Stimulated activated memory B cell treated with anti-CD40 and anti-IgM and Interleukin-4, amounts not matched to agents 10 μg/mL and 1 μg/mL and 100 μg/mL, for 72 hours (primary cell): ENCODE measurements at regions not wholly inside any gene's neighbourhood (a gene's known extent, or its start where the extent isn't known, plus 50 kb on each side); places are given as distances from the start of the nearest gene placed in this dataset.
"Not testable (repeated sequence)": the region's sequence is repeated elsewhere in the genome, so short reads cannot be mapped to it uniquely, and the experiment has no call there.

Experiments used
- ATAC-seq: fragments of 150-1000 bp; cut with Tn5 transposase; 2 replicates; pipeline ENCODE4 v1.10.0; 2021
- H3K27ac Mint-ChIP-seq: one replicate; pipeline ENCODE4 v1.8.0; 2022; ENCODE audit warnings: mild to moderate bottlenecking, mixed read lengths
- H3K27me3 Mint-ChIP-seq: one replicate; pipeline ENCODE4 v1.8.0; 2022; ENCODE audit warnings: mixed read lengths
- H3K36me3 Mint-ChIP-seq: one replicate; pipeline ENCODE4 v1.8.0; 2022; ENCODE audit warnings: mixed read lengths
- H3K4me1 Mint-ChIP-seq: one replicate; pipeline ENCODE4 v1.8.0; 2022; ENCODE audit warnings: mixed read lengths
- H3K4me3 Mint-ChIP-seq: one replicate; pipeline ENCODE4 v1.8.0; 2022; ENCODE audit warnings: mild to moderate bottlenecking, moderate library complexity, mixed read lengths
- H3K9me3 Mint-ChIP-seq: one replicate; pipeline ENCODE4 v1.8.0; 2022; ENCODE audit warnings: mixed read lengths

DNA sequence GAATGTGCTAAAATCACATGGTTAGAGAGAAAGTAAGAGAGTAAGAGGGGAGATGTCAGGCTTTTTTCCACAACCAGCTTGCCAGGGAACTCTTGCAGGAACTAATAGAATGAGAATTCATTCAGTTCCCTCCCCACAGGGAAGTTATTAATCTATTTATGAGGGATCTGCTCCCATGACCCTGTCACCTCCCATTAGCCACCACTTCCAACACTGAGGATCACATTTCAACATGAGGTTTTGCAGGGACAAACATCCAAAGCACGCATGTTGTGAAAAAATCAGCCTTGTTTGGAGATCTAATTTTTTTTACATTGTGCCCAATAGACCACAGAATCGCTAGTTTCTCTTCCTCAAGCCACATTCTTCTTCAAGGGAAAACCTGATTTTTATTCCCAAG, 904.0 kb downstream of the TBL1XR1 start:
- H3K27ac Mint-ChIP-seq: no peak overlapping the region
- no peaks in the 10 kb centered on the region for H3K27me3 Mint-ChIP-seq
- no peaks in the 10 kb centered on the region for H3K36me3 Mint-ChIP-seq
- no peak for ATAC-seq
- H3K4me3 Mint-ChIP-seq: no peak overlapping the region
- H3K4me1 Mint-ChIP-seq: no peaks in the 10 kb centered on the region
- H3K9me3 Mint-ChIP-seq: peaks cover 3% of the 10 kb centered on the region

- Mint-ChIP-seq H3K36me3 (no peaks in the 10 kb centered on the region), H3K27ac (no peak overlapping the region), H3K4me3 (no peak overlapping the region), H3K27me3 (no peaks in the 10 kb centered on the region), H3K9me3 (no peaks in the 10 kb centered on the region), H3K4me1 (no peaks in the 10 kb centered on the region)
- no peak for ATAC-seq
Observed at GRCh38 chr3:176286476-176287085, 910.7 kb downstream of the TBL1XR1 start.

- peaks cover 4% of the 10 kb centered on the region for H3K9me3 Mint-ChIP-seq
- no peaks in the 10 kb centered on the region for H3K27me3 Mint-ChIP-seq
- ATAC-seq: no peak
- H3K4me1 Mint-ChIP-seq: no peaks in the 10 kb centered on the region
- no peaks in the 10 kb centered on the region for H3K36me3 Mint-ChIP-seq
- H3K4me3 Mint-ChIP-seq: no peak overlapping the region
- H3K27ac Mint-ChIP-seq: no peak overlapping the region
Observed at GRCh38 chr3:176275538-176275937, 921.7 kb downstream of the TBL1XR1 start.

DNA sequence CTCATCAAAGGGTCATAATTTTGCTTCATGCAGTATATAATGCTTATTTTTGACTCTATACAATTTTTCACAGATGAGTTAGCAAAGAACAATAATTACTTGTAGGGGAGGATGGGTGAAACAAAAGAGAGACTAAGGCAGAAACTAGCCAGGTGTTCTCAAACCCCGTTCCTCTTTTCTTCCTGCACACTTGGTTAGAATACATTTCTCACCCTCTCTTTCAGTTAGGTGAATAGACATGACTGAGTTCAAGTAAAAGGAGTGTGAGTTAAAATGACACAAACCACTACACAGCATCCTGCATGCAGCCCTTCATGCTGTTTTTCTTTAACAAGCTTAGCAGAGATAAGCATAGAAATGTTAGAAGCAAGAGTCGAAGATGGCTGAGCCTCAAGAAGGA, 922.2 kb downstream of the TBL1XR1 start:
- H3K36me3 Mint-ChIP-seq: no peaks in the 10 kb centered on the region
- H3K27me3 Mint-ChIP-seq: no peaks in the 10 kb centered on the region
- peaks cover 3% of the 10 kb centered on the region for H3K9me3 Mint-ChIP-seq
- H3K4me1 Mint-ChIP-seq: no peaks in the 10 kb centered on the region
- H3K4me3 Mint-ChIP-seq: no peak overlapping the region
- H3K27ac Mint-ChIP-seq: no peak overlapping the region
- ATAC-seq: no peak

GRCh38 chr3:176274161-176274560, 923.1 kb downstream of the TBL1XR1 start:
- Mint-ChIP-seq H3K9me3 (peaks cover 3% of the 10 kb centered on the region), H3K27me3 (no peaks in the 10 kb centered on the region), H3K4me1 (no peaks in the 10 kb centered on the region), H3K27ac (no peak overlapping the region), H3K36me3 (no peaks in the 10 kb centered on the region), H3K4me3 (no peak overlapping the region)
- no peak for ATAC-seq

- Mint-ChIP-seq H3K9me3 (peaks cover 12% of the 10 kb centered on the region), H3K4me1 (no peaks in the 10 kb centered on the region), H3K27me3 (no peaks in the 10 kb centered on the region), H3K4me3 (no peak overlapping the region), H3K27ac (no peak overlapping the region), H3K36me3 (no peaks in the 10 kb centered on the region)
- ATAC-seq: no peak
Observed at GRCh38 chr3:176262071-176262470, 935.2 kb downstream of the TBL1XR1 start.

GRCh38 chr3:176247191-176247590, 950.1 kb downstream of the TBL1XR1 start:
- Mint-ChIP-seq H3K4me3 (no peak overlapping the region), H3K27me3 (no peaks in the 10 kb centered on the region), H3K4me1 (no peaks in the 10 kb centered on the region), H3K9me3 (no peaks in the 10 kb centered on the region), H3K36me3 (no peaks in the 10 kb centered on the region), H3K27ac (no peak overlapping the region)
- ATAC-seq: no peak

- H3K9me3 Mint-ChIP-seq: peaks cover 3% of the 10 kb centered on the region
- H3K27ac Mint-ChIP-seq: no peak overlapping the region
- no peaks in the 10 kb centered on the region for H3K36me3 Mint-ChIP-seq
- H3K4me1 Mint-ChIP-seq: no peaks in the 10 kb centered on the region
- no peak for ATAC-seq
- H3K27me3 Mint-ChIP-seq: no peaks in the 10 kb centered on the region
- H3K4me3 Mint-ChIP-seq: no peak overlapping the region
Observed at GRCh38 chr3:176219970-176220369, 977.3 kb downstream of the TBL1XR1 start.

DNA sequence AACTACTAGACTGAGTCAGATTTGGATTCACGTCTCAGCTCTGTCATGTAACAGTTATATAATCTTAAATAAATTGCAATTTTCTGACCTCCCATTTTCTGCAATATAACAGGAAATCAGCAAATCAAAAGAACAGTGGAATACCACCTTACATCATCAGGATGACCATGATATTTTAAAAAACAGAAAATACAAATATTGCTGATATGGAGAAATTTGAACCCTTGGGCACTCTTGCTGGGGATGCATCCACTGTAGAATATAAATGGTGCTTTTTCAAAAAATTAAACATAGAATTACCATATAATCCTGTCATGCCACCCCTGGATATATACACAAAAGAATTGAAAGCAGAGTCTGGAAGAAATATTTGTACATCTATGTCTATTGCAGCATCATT, 982.5 kb downstream of the TBL1XR1 start:
- ATAC-seq: no peak
- Mint-ChIP-seq H3K27me3 (no peaks in the 10 kb centered on the region), H3K36me3 (no peaks in the 10 kb centered on the region), H3K9me3 (peaks cover 6% of the 10 kb centered on the region), H3K4me1 (no peaks in the 10 kb centered on the region), H3K4me3 (no peak overlapping the region), H3K27ac (no peak overlapping the region)

- not testable (repeated sequence) for H3K27ac Mint-ChIP-seq, H3K27me3 Mint-ChIP-seq, H3K4me3 Mint-ChIP-seq, H3K9me3 Mint-ChIP-seq, ATAC-seq, H3K36me3 Mint-ChIP-seq, H3K4me1 Mint-ChIP-seq
Observed at GRCh38 chr3:176213314-176213713, 984.0 kb downstream of the TBL1XR1 start.

GRCh38 chr3:176208915-176209314, 988.4 kb downstream of the TBL1XR1 start:
- ATAC-seq: no peak
- H3K36me3 Mint-ChIP-seq: no peaks in the 10 kb centered on the region
- H3K27ac Mint-ChIP-seq: no peak overlapping the region

DNA sequence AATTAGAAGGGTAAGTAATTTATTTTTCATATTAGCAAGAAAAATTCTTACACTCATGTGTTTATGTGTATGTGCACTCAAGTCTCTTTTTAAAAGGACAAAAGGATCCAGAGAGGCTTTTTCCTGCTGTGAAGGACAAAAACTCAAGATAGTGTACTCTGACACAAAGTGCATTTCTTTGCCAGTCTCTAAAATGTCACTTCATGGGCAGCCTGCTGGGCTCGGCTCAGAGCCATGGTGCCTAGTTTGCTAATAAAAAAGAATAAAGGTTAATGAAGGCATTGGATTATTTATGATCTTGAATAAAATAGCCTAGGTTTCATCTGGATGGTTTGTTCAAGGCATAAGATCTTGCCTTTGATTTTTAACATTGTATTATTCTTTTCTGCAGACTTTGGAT, 989.0 kb downstream of the TBL1XR1 start:
- Mint-ChIP-seq H3K9me3 (no peaks in the 10 kb centered on the region), H3K27ac (no peak overlapping the region), H3K4me3 (no peak overlapping the region), H3K27me3 (no peaks in the 10 kb centered on the region), H3K36me3 (no peaks in the 10 kb centered on the region), H3K4me1 (no peaks in the 10 kb centered on the region)
- ATAC-seq: no peak

More at GRCh38 chr3:176208915-176209314, 988.4 kb downstream of the TBL1XR1 start:
- Mint-ChIP-seq H3K27me3 (no peaks in the 10 kb centered on the region), H3K4me3 (no peak overlapping the region), H3K4me1 (no peaks in the 10 kb centered on the region), H3K9me3 (no peaks in the 10 kb centered on the region)

GRCh38 chr3:176206809-176207208, 990.5 kb downstream of the TBL1XR1 start:
- Mint-ChIP-seq H3K27me3 (no peaks in the 10 kb centered on the region), H3K9me3 (no peaks in the 10 kb centered on the region), H3K36me3 (no peaks in the 10 kb centered on the region), H3K27ac (no peak overlapping the region), H3K4me1 (no peaks in the 10 kb centered on the region), H3K4me3 (no peak overlapping the region)
- ATAC-seq: no peak

DNA sequence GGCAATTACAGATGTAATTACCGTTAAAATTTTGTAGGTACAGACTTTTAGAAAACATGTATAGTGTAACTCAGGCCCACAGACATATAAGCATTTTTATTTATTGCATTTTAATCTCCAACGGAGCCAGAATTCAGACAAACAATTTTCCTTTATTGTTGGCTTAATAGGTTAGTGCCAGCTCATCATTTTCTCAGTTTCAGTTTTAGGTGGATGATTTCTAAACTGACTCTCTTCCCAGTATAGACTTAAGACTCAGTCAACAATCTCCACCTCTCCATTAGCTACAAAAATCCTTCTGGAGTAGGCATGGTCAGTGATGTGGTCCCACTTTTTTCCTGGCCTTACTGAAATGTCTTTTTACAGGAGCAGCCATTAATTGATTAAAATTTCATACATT, 994.6 kb downstream of the TBL1XR1 start:
- Mint-ChIP-seq H3K36me3 (no peaks in the 10 kb centered on the region), H3K9me3 (no peaks in the 10 kb centered on the region), H3K27me3 (no peaks in the 10 kb centered on the region), H3K4me1 (no peaks in the 10 kb centered on the region), H3K27ac (no peak overlapping the region), H3K4me3 (no peak overlapping the region)
- ATAC-seq: no peak

DNA sequence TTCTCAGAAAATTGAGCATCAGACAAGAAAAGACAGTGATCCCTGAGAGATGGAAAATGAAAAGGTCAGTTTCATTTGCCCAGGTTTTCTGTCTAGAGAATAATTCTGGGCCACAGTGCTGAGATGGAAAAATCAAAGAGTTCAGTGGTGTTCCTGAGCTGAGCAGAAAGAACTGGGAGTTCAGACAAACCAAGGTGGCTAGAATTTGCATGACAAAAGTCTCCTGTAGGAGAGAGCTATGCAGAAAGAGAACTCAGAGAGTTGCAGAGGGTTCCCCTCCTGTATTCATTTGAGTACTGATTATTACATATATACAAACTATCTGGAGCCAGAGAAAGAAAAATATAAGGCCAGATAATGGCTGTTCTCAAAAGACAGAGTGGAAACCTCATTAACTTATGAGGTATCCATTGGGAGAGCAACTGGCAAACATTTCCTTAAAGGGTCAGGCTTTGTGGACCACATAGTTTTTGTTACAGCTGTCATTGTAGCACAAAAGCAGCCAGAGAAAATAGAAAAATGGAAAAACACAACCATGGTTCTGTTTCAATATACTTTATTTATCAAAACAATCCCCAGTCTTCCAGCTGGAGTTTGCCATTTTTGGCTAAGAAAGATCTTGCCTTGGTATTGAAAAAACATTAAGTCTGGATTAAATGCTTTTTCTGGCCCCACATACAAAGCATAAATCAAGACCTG, 1004.1 kb downstream of the TBL1XR1 start:
- Mint-ChIP-seq H3K4me1 (no peaks in the 10 kb centered on the region), H3K27me3 (no peaks in the 10 kb centered on the region), H3K4me3 (no peak overlapping the region), H3K36me3 (no peaks in the 10 kb centered on the region), H3K9me3 (peaks cover 10% of the 10 kb centered on the region), H3K27ac (no peak overlapping the region)
- no peak for ATAC-seq

GRCh38 chr3:176190755-176191154, 1006.5 kb downstream of the TBL1XR1 start:
- Mint-ChIP-seq H3K4me1 (no peaks in the 10 kb centered on the region), H3K9me3 (peaks cover 3% of the 10 kb centered on the region), H3K27ac (no peak overlapping the region), H3K36me3 (no peaks in the 10 kb centered on the region), H3K27me3 (no peaks in the 10 kb centered on the region), H3K4me3 (no peak overlapping the region)
- no peak for ATAC-seq
